ENCODE measurements at regions not wholly inside any gene's neighbourhood (a gene's known extent, or its start where the extent isn't known, plus 50 kb on each side); places are given as distances from the start of the nearest gene placed in this dataset.

GRCh38 chr4:125773502-125773901, 458.7 kb downstream of the FAT4 start:
- H3K9ac ChIP-seq (ENCODE audit: low read depth in 1 of 2, low read length in 2 of 2): no peak overlapping the region

GRCh38 chr4:125773931-125774330, 459.2 kb downstream of the FAT4 start:
- 85% methylated on average over 2 of the region's 2 CpGs for WGBS
- no peaks in the 10 kb centered on the region for H3K36me3 ChIP-seq (ENCODE audit: control insufficient read depth in 4 of 4, insufficient read depth in 3 of 4, low read depth in 1 of 4, low read length in 3 of 4)
- H3K4me1 ChIP-seq (ENCODE audit: control insufficient read depth in 4 of 4, insufficient read depth in 4 of 4, low read length in 3 of 4): no peaks in the 10 kb centered on the region
- TF ChIP-seq EGR1 (IDR thresholded peaks at IDR 0.05; ENCODE audit: low read depth in 2 of 2): no peak
- no peak for TF ChIP-seq ZBTB33 (IDR thresholded peaks at IDR 0.05)
- no peak for TF ChIP-seq FOXA2 (IDR thresholded peaks at IDR 0.05)
- TF ChIP-seq MAX (IDR thresholded peaks at IDR 0.05): no peak
- no peak for TF ChIP-seq ATF3 (IDR thresholded peaks at IDR 0.05)
- no peak for TF ChIP-seq HNF4G (IDR thresholded peaks at IDR 0.05)
- TF ChIP-seq YY1 (IDR thresholded peaks at IDR 0.05): no peak
- no peak for TF ChIP-seq TAF1 (conservative IDR thresholded peaks at IDR 0.05)
- no peak for TF ChIP-seq SP1 (IDR thresholded peaks at IDR 0.05)
- TF ChIP-seq NR2F2 (IDR thresholded peaks at IDR 0.05): no peak
- no peak for TF ChIP-seq FOXA1 (IDR thresholded peaks at IDR 0.05)
- TF ChIP-seq REST (IDR thresholded peaks at IDR 0.05): no peak
- no peak for TF ChIP-seq RAD21 (IDR thresholded peaks at IDR 0.05)
- TF ChIP-seq JUND (IDR thresholded peaks at IDR 0.05): no peak
- no peak for TF ChIP-seq GABPA (IDR thresholded peaks at IDR 0.05 in 1 of 2, conservative IDR thresholded peaks at IDR 0.05 in 1 of 2)
- TF ChIP-seq CTCF (IDR thresholded peaks at IDR 0.05; ENCODE audit: low read depth, low read length, missing input control): no peak
- DNase-seq (ENCODE audit: low spot score): no peak
- H3K27ac ChIP-seq (ENCODE audit: low read depth in 1 of 2, low read length in 2 of 2): no peak overlapping the region
- H3K9me3 ChIP-seq (ENCODE audit: control insufficient read depth in 4 of 4, low read length in 3 of 4): no peaks in the 10 kb centered on the region
- H3K9ac ChIP-seq (ENCODE audit: low read depth in 1 of 2, low read length in 2 of 2): no peak overlapping the region
- H3K4me3 ChIP-seq (ENCODE audit: low read depth in 1 of 3, low read length in 3 of 3): no peak overlapping the region
- H3K27me3 ChIP-seq (ENCODE audit: control insufficient read depth in 4 of 4, insufficient read depth in 4 of 4, low read length in 3 of 4): no peaks in the 10 kb centered on the region

More at GRCh38 chr4:125773502-125773901, 458.7 kb downstream of the FAT4 start:
- no peak for DNase-seq (ENCODE audit: low spot score)
- no peaks in the 10 kb centered on the region for H3K4me1 ChIP-seq (ENCODE audit: control insufficient read depth in 4 of 4, insufficient read depth in 4 of 4, low read length in 3 of 4)
- 84% methylated on average over 1 of the region's 1 CpG for WGBS
- H3K27me3 ChIP-seq (ENCODE audit: control insufficient read depth in 4 of 4, insufficient read depth in 4 of 4, low read length in 3 of 4): no peaks in the 10 kb centered on the region
- no peak overlapping the region for H3K4me3 ChIP-seq (ENCODE audit: low read depth in 1 of 3, low read length in 3 of 3)
- TF ChIP-seq RXRA (IDR thresholded peaks at IDR 0.05) (no peak), FOXA1 (IDR thresholded peaks at IDR 0.05) (no peak), CTCF (IDR thresholded peaks at IDR 0.05; ENCODE audit: low read depth, low read length, missing input control) (no peak)
- no peak overlapping the region for H3K27ac ChIP-seq (ENCODE audit: low read depth in 1 of 2, low read length in 2 of 2)
- no peaks in the 10 kb centered on the region for H3K9me3 ChIP-seq (ENCODE audit: control insufficient read depth in 4 of 4, low read length in 3 of 4)
- no peaks in the 10 kb centered on the region for H3K36me3 ChIP-seq (ENCODE audit: control insufficient read depth in 4 of 4, insufficient read depth in 3 of 4, low read depth in 1 of 4, low read length in 3 of 4)
